ENCODE measurements at regions not wholly inside any gene's neighbourhood (a gene's known extent, or its start where the extent isn't known, plus 50 kb on each side); places are given as distances from the start of the nearest gene placed in this dataset.

DNA sequence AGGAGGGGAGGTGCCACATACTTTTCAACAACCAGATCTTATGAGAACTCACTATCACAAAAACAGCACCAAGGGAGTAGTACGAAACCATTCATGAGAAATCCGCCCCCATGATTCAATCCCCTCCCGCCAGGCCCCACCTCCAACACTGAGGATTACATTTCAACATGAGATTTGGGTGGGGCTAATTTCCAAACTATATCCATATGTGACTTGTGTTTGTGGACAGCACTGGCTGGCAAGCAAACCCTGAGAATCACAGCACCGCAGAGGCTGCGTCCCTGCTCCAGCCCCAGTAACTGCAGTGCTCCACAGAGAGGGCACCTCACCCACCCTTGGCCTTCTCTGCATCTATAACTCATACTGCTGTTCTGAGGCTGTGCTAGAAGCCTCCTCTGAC, 211.2 kb upstream of the PODXL start:
- H3K9me3 ChIP-seq (ENCODE audit: control insufficient read depth, low read depth, low read length), result no peaks in the 10 kb centered on the region
- no peaks in the 10 kb centered on the region for H3K36me3 ChIP-seq (ENCODE audit: control insufficient read depth in 2 of 2, extremely low read depth in 1 of 2, insufficient read depth in 2 of 2, low read length in 2 of 2)
- no peaks in the 10 kb centered on the region for H3K79me2 ChIP-seq (ENCODE audit: control insufficient read depth, insufficient read depth, low read length)
- dilution Hi-C loops (cut with MboI; ENCODE audit: extremely low pct_ligation_motif_present, low sequenced_read_pairs), result no loop called here
- no peak overlapping the region for H3K27ac ChIP-seq (ENCODE audit: control insufficient read depth, insufficient read depth, low read length)
- H2AFZ ChIP-seq (ENCODE audit: control insufficient read depth, low read length), result no peak overlapping the region
- H3K4me1 ChIP-seq (ENCODE audit: control insufficient read depth, extremely low read depth, insufficient read depth, low read length), result no peaks in the 10 kb centered on the region
- no peaks in the 10 kb centered on the region for H4K20me1 ChIP-seq (ENCODE audit: control insufficient read depth, extremely low read depth, insufficient read depth, low read length)
- H3K9me1 ChIP-seq (ENCODE audit: control insufficient read depth, extremely low read depth, insufficient read depth, low read length), result no peaks in the 10 kb centered on the region
- DNase-seq (ENCODE audit: low read depth, low spot score) (no peak), FAIRE-seq (no peak)
- TF ChIP-seq, protein P1, sequence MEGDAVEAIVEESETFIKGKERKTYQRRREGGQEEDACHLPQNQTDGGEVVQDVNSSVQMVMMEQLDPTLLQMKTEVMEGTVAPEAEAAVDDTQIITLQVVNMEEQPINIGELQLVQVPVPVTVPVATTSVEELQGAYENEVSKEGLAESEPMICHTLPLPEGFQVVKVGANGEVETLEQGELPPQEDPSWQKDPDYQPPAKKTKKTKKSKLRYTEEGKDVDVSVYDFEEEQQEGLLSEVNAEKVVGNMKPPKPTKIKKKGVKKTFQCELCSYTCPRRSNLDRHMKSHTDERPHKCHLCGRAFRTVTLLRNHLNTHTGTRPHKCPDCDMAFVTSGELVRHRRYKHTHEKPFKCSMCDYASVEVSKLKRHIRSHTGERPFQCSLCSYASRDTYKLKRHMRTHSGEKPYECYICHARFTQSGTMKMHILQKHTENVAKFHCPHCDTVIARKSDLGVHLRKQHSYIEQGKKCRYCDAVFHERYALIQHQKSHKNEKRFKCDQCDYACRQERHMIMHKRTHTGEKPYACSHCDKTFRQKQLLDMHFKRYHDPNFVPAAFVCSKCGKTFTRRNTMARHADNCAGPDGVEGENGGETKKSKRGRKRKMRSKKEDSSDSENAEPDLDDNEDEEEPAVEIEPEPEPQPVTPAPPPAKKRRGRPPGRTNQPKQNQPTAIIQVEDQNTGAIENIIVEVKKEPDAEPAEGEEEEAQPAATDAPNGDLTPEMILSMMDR (optimal IDR thresholded peaks at IDR 0.05 in 1 of 3, IDR thresholded peaks at IDR 0.05 in 1 of 3, conservative IDR thresholded peaks at IDR 0.05 in 1 of 3; ENCODE audit: extremely low read depth in 1 of 3, insufficient read depth in 2 of 3, low read length in 3 of 3), result no peak
- TF ChIP-seq EZH2 (IDR thresholded peaks at IDR 0.05; ENCODE audit: low read length), result no peak
- H3K4me3 ChIP-seq (ENCODE audit: control insufficient read depth in 2 of 3, extremely low read depth in 1 of 3, insufficient read depth in 2 of 3, low read depth in 1 of 3, low read length in 3 of 3), result no peak overlapping the region
- H3K9ac ChIP-seq (ENCODE audit: control insufficient read depth, extremely low read depth, insufficient read depth, low read length), result no peak overlapping the region
- H3K27me3 ChIP-seq (ENCODE audit: control insufficient read depth, extremely low read depth, insufficient read depth, low read length), result peaks cover 11% of the 10 kb centered on the region
- no peak overlapping the region for H3K4me2 ChIP-seq (ENCODE audit: control insufficient read depth, extremely low read depth, insufficient read depth, low read depth, low read length)

DNA sequence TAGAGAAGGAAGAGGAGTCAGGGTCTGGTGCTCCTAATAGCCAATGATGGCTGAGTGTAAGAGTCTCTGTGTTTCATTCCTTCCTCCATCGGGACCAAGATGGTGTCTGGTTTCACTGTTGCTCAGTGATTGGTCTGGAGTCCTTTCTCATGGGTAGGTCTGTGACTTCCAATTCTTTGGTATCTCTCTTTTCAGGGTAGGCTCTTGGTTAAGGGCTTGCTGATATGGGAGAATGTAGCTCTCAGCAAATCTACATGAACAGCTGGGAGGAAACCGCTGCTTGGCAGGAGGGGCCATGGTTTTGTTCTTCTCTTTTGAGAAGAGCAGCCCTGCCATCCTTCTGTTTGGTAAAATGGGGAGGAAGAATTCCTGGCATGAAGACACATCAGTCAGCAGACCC, 209.1 kb upstream of the PODXL start:
- Histone ChIP-seq H3K36me3 (ENCODE audit: control insufficient read depth in 2 of 2, extremely low read depth in 1 of 2, insufficient read depth in 2 of 2, low read length in 2 of 2) (no peaks in the 10 kb centered on the region), H3K4me3 (ENCODE audit: control insufficient read depth in 2 of 3, extremely low read depth in 1 of 3, insufficient read depth in 2 of 3, low read depth in 1 of 3, low read length in 3 of 3) (no peak overlapping the region), H4K20me1 (ENCODE audit: control insufficient read depth, extremely low read depth, insufficient read depth, low read length) (no peaks in the 10 kb centered on the region), H3K27me3 (ENCODE audit: control insufficient read depth, extremely low read depth, insufficient read depth, low read length) (peaks cover 11% of the 10 kb centered on the region), H2AFZ (ENCODE audit: control insufficient read depth, low read length) (no peak overlapping the region), H3K27ac (ENCODE audit: control insufficient read depth, insufficient read depth, low read length) (no peak overlapping the region), H3K4me2 (ENCODE audit: control insufficient read depth, extremely low read depth, insufficient read depth, low read depth, low read length) (no peak overlapping the region), H3K9me1 (ENCODE audit: control insufficient read depth, extremely low read depth, insufficient read depth, low read length) (no peaks in the 10 kb centered on the region), H3K9ac (ENCODE audit: control insufficient read depth, extremely low read depth, insufficient read depth, low read length) (no peak overlapping the region), H3K79me2 (ENCODE audit: control insufficient read depth, insufficient read depth, low read length) (no peaks in the 10 kb centered on the region), H3K4me1 (ENCODE audit: control insufficient read depth, extremely low read depth, insufficient read depth, low read length) (no peaks in the 10 kb centered on the region), H3K9me3 (ENCODE audit: control insufficient read depth, low read depth, low read length) (no peaks in the 10 kb centered on the region)
- DNase-seq (ENCODE audit: low read depth, low spot score), result no peak
- TF ChIP-seq EZH2 (IDR thresholded peaks at IDR 0.05; ENCODE audit: low read length), result no peak
- TF ChIP-seq, protein P1 (optimal IDR thresholded peaks at IDR 0.05 in 1 of 3, IDR thresholded peaks at IDR 0.05 in 1 of 3, conservative IDR thresholded peaks at IDR 0.05 in 1 of 3; ENCODE audit: extremely low read depth in 1 of 3, insufficient read depth in 2 of 3, low read length in 3 of 3), result no peak
- dilution Hi-C loops (cut with MboI; ENCODE audit: extremely low pct_ligation_motif_present, low sequenced_read_pairs), result no loop called here
- FAIRE-seq, result no peak
